BJ (cell line): ENCODE measurements at regions not wholly inside any gene's neighbourhood (a gene's known extent, or its start where the extent isn't known, plus 50 kb on each side); places are given as distances from the start of the nearest gene placed in this dataset.
"Not testable (repeated sequence)": the region's sequence is repeated elsewhere in the genome, so short reads cannot be mapped to it uniquely, and the experiment has no call there.

Experiments used
- CTCF ChIA-PET: fragments of 350-600 bp; formaldehyde crosslinking; extraction: SDS; loops from one replicate; lab custom pipeline; 2021; ENCODE audit warnings: antibody characterized with exemption, inconsistent platforms; lab: Yijun Ruan, JAX
- POLR2A ChIA-PET: fragments of 300-600 bp; sonication (Branson Sonifier 250); formaldehyde crosslinking; extraction: SDS; loops from one replicate; lab custom pipeline; 2021; ENCODE audit warnings: antibody characterized with exemption; lab: Charles Lee
- DNase-seq: peaks from one replicate; pipeline ENCODE4 v3.0.0-alpha.2; 2011; ENCODE audit warnings: low read depth
- H3K27me3 ChIP-seq: 2 replicates; pipeline ENCODE4 v1.6.0; 2011; ENCODE audit warnings: low read length; ENCODE audit not compliant: control insufficient read depth, insufficient read depth
- H3K36me3 ChIP-seq: 2 replicates; pipeline ENCODE4 v1.5.1; 2011; ENCODE audit warnings: low read length; ENCODE audit not compliant: control insufficient read depth, insufficient read depth
- H3K4me3 ChIP-seq: 2 replicates; pipeline ENCODE4 v1.5.1; 2011; ENCODE audit warnings: low read depth, mild to moderate bottlenecking, control low read depth, low read length
- CTCF ChIP-seq: IDR thresholded peaks from 2 replicates; pipeline ENCODE4 v1.5.1; 2011; ENCODE audit warnings: low read depth, mild to moderate bottlenecking, control low read depth, inconsistent platforms, low read length, moderate library complexity; ENCODE audit not compliant: insufficient read depth

- TF ChIP-seq CTCF, result no peak
- no peak for DNase-seq
- Histone ChIP-seq H3K27me3 (no peaks in the 10 kb centered on the region), H3K4me3 (no peak overlapping the region), H3K36me3 (no peaks in the 10 kb centered on the region)
- POLR2A ChIA-PET, result no interaction called here
- CTCF ChIA-PET, result interaction anchor here (0.8 to 1.3 kb wide), 2 partner anchors 14 to 28 kb away, joined by 3 to 4 read pairs; no protein-coding TSS in a partner anchor
These were observed 100.2 kb downstream of the DTWD1 start for GRCh38 chr15:49721091-49721490.

GRCh38 chr15:49721621-49722020, 100.8 kb downstream of the DTWD1 start:
- no peak for DNase-seq
- no peaks in the 10 kb centered on the region for H3K27me3 ChIP-seq
- no peak for TF ChIP-seq CTCF
- POLR2A ChIA-PET, result no interaction called here
- no peaks in the 10 kb centered on the region for H3K36me3 ChIP-seq
- H3K4me3 ChIP-seq, result no peak overlapping the region
- CTCF ChIA-PET, result interaction anchor here (0.7 kb wide), 1 partner anchor 42 kb away, joined by 3 read pairs; no protein-coding TSS in a partner anchor

- ChIA-PET CTCF (interaction anchor here (1.0 kb wide), 1 partner anchor 12 kb away, joined by 4 read pairs; no protein-coding TSS in a partner anchor), POLR2A (no interaction called here)
- Histone ChIP-seq H3K36me3 (no peaks in the 10 kb centered on the region), H3K4me3 (no peak overlapping the region), H3K27me3 (no peaks in the 10 kb centered on the region)
- no peak for TF ChIP-seq CTCF
- no peak for DNase-seq
These were observed 103.1 kb downstream of the DTWD1 start for GRCh38 chr15:49723981-49724380.

- ChIA-PET POLR2A (no interaction called here), CTCF (interaction anchor here (1.2 kb wide), 1 partner anchor 15 kb away, joined by 4 read pairs; no protein-coding TSS in a partner anchor)
- TF ChIP-seq CTCF, result no peak
- H3K4me3 ChIP-seq, result no peak overlapping the region
- H3K36me3 ChIP-seq, result no peaks in the 10 kb centered on the region
- DNase-seq, result no peak
- H3K27me3 ChIP-seq, result no peaks in the 10 kb centered on the region
These were observed 110.6 kb downstream of the DTWD1 start for GRCh38 chr15:49731187-49732099.

GRCh38 chr15:49732109-49732508, 111.3 kb downstream of the DTWD1 start:
- CTCF ChIA-PET, result interaction anchor here (1.2 kb wide), 1 partner anchor 15 kb away, joined by 4 read pairs; no protein-coding TSS in a partner anchor
- H3K4me3 ChIP-seq, H3K36me3 ChIP-seq, DNase-seq, POLR2A ChIA-PET, H3K27me3 ChIP-seq: not testable (repeated sequence)

- CTCF ChIA-PET, H3K36me3 ChIP-seq, DNase-seq, H3K27me3 ChIP-seq, H3K4me3 ChIP-seq, POLR2A ChIA-PET: not testable (repeated sequence)
These were observed 113.2 kb downstream of the DTWD1 start for GRCh38 chr15:49734089-49734488.
